ENCODE measurements at regions not wholly inside any gene's neighbourhood (a gene's known extent, or its start where the extent isn't known, plus 50 kb on each side); places are given as distances from the start of the nearest gene placed in this dataset.
"Not testable (repeated sequence)": the region's sequence is repeated elsewhere in the genome, so short reads cannot be mapped to it uniquely, and the experiment has no call there.

DNA sequence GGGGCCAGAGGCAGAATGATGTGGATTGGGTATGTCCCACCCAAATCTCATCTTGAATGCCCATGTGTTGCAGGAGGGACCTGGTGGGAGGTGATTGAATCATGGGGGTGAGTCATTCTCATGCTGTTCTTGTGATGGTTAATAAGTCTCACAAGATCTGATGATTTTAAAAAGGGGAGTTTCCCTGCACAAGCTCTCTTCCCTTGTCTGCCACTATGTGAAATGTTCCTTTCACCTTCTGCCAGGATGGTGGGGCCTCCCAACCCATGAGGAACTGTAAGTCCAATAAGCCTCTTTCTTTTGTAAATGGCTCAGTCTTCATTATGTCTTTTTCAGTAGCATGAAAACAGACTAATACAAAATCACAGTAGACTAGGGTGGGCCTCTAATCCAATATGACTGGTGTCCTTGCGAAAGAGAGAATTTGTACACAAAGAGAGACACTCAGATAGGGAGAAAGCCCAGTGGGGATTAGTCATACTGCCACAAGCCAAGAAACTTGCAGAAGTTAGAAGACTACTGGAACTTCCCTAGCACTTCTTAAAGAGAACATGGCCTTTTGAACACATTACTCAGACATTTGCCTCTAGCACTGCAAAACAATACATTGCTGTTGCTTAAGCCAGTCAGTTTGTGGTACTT, 68.4 kb downstream of the ANXA1 start:
- peak; percentile 49 to 51 for DNase-seq

DNA sequence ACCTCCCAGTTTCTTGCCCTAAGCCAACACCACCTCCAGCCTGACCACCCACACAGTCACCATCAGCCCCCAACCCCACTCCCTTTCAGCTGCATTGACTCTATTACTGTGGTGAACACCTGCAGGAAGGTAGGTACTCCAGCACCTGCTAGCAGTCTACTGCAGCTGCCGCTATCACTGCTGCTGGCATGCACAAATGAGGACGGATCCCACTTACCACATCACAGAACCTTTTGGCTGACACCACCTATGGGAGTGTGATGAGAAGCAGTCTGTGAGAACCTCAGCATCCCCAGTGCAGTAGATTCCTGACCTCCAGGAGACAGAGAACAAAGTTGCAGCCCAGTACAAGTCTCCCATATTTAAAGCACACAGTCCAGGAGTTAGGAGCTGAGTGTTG, 71.9 kb downstream of the ANXA1 start:
- DNase-seq = no peak

DNA sequence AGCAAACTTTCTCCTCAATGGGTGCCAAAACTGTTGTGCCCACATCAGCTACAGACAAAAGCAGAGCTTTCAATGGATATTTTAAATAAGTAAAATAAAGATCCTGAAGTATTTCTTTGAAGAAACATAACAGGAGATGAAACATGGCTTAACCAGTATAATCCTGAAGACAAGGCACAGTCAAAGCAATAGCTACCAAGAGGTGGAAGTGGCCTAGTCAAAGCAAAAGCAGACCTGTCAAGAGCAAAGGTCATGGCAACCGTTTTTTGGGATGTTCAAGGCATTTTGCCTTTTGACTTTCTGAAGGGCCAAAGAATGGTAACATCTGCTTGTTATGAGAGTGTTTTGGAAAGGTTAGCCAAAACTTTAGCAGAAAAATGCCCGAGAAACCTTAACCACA, 77.9 kb downstream of the ANXA1 start:
- no peak for DNase-seq

DNA sequence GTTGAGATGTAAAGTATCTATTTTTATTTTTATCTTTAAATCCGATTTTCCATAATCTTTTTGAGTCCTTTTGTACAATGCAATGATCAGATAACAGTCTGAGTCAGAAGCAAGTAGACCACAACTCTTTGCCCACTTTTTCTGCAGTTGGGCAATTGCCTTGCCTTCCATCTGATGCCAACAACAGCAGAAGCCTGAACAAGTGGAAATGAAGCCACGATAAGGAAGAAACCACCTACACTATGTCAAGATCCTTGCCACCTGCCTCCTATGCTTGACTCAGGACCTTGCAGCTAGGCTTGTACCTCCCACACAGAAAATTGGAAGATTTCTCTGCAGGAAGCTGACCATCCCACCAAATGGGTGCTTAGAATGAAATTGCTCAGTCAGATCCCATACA, 78.6 kb downstream of the ANXA1 start:
- no peak for DNase-seq

DNA sequence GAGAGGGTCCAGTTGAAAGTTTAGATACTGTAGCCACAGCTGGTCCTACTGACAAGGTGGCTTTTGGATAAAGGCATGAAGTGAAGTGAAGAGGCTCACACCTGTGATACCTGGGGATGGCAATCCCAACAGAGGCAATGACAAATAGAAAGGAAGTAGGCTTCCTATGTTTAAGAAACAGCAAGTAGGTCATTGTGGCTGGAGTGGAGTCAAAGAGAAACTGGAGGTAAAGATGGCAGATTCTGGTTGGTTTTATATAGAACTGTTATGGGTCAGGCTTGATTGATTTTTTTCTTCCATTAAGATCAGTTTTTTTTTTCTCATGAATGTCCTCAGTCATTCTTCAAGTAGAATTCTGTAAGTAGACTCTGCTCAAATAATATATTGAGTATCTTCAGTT, 79.5 kb downstream of the ANXA1 start:
- DNase-seq = no peak

DNA sequence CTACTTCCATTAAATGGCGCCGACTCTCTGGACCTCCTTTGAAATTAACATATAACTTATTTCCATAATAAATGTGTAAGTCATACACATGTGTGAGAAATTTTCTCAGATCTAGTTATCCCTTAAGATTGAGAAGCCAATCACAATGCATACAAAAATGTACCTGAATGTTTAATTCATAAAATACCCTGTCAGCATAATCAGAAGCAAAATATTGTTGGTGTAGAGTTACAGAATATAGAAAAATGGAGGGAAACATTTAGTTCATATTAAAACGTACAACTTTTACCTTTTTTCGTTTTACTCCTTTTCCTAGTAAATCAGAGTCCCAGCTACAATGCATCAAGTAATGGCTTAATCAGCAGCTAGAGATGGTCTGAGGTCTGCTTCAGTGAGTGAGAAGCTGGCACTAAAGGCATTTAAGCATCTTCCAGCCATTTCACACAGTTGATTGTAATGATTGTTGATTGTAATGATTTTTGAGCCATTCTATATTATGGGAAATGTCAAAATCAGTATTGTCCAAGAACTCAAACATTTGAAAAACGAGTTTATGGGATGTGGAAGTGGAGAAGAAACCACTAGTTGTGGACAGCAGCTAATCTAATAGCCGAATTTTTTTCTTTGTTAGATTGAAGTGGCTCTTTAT, 81.8 kb downstream of the ANXA1 start:
- DNase-seq = no peak

DNA sequence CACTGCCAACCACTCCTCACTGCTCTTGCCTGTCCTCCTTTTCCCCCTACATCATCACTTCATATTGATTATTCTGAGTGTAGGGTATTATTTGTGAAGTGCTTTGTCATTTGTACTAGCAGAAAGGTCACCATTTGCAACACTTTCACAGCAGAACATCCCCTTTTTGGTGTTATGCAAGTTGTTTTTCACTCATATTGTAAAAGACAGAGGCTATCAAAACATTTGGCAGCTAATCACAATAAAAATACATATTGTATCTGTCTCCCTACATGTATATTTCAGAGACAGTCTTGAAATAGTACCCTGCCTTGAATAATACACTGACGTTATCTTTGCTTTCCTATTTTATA, 82.3 kb downstream of the ANXA1 start:
- no peak for DNase-seq

DNA sequence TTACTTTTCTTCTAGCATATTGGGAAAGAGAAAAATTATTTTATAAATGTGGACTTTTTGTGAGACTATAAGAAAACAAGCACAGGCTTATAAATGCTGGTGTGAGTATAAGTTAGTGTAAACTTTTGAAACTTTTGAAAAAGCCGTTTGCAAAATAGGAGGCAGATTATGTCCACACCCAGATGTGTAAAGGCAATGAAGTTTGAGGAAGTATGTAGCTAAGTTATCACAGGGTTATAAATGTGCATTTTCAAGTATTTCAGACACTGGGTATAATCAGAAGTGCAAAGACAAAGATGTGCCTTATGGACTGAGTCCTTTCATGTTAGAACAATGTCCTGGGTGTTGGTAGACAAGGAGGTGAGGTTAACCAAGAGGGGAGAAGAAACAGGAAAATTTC, 85.5 kb downstream of the ANXA1 start:
- DNase-seq = no peak

DNA sequence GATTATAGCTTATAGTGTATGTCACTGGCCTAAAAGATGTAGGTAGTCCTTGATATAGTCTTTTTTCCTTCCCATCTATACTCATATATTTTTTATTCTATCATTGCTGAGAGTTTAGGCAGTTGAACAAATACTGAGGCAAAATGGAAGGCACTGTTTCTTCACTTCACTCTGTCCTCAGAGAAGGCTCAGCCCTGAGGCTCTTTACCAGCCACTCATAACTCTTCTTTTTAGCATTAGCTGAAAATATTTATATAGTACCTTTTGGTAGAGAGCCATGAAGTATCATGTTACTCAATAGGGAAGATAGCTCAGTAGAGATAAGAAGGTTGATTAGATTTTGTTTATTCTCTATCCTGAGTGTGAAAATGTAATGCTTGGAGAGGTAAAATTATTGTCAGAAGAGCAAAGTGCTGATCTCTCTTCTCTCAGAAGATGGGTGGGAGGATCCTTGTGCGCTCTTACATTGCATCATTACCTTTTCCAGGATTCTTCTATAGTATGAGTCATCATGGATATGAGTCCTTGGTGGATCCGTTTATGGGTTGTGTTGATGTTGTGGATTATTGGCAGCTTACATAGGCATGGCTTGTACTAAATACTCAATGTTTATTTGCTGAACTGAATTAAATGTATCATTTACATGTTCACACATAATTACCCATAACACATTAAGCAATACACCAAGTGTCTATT, 88.1 kb downstream of the ANXA1 start:
- DNase-seq = no peak

DNA sequence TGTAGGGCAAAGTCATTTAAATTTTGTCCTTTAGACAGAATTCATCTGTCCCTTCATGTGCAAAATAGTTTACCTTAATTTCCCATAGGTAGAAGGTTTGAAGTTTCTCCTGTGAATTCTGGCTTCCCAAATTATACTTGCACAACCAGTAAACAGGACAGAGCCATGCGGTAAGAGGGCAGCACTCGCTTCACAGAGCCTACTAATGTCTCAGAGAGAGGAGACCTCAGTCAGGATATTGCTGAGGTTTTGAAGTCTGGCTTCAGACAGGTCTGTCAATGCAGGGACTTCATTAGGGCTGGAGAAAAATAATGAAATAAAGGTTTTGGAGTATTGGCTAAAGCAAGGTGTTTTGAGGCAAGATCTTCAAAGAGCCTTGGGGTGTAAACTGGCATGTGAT, 91.4 kb downstream of the ANXA1 start:
- DNase-seq = no peak

DNA sequence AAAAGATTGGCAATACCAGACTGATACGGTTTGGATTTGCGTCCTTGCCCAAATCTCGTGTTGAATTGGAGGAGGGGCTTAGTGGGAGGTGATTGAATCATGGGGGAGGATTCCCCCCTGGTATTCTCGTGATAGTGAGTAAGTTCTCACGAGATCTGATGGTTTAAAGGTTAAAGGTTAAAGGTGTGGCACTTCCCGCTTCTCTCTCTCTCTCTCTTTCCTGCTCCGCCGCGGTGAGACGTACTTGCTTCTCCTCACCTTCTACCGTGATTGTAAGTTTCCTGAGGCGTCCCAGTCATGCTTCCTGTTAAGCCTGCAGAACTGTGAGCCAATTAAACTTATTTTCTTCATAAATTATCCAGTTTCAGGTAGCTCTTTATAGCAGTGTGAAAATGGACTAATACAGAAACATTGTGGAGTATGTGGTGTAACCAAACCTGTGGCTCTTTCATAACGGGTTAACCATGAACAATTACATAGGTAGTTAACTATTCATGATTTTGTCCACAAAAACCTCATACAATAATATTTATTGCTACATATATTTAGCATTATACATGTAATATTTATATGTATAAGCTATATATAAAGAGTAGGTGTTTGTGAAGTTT, 107.5 kb downstream of the ANXA1 start:
- no peak for DNase-seq

DNA sequence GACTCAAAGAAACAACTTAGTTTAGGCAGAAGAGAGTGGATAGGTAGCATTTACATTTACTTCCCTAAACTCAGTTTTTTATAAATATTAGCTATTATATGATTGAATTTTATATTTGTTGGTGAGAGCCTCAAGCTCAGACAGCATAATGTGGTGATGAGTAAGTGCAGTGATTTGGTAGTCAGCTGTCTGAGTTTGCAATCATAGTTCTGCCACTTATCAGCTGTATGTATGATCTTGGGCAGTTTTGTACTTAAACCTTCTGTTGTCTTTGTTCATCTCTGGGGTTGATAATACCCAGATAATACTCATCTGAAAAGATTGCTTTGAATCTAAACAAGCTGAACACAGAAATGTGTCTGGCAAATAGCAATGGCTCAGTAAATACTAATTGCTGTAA, 108.8 kb downstream of the ANXA1 start:
- DNase-seq = no peak

DNA sequence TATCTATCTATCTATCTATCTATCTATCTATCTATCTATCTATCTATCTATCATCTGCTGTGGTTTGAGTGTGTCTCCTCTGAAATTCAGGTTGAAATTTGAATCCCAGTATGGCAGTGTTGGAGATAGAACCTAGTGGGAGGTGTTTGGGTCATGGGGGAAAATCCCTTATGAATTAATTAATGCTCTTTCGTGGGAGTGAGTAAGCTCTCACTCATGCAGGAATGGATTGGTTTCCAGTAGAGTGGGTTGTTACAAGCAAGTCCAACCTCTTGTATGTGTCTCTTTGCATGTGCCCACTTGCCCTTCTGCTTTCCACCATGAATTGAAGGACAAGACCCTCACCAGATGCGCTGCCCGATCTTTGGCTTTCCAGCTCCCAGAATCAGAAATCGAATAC, 113.0 kb downstream of the ANXA1 start:
- no peak for DNase-seq

DNA sequence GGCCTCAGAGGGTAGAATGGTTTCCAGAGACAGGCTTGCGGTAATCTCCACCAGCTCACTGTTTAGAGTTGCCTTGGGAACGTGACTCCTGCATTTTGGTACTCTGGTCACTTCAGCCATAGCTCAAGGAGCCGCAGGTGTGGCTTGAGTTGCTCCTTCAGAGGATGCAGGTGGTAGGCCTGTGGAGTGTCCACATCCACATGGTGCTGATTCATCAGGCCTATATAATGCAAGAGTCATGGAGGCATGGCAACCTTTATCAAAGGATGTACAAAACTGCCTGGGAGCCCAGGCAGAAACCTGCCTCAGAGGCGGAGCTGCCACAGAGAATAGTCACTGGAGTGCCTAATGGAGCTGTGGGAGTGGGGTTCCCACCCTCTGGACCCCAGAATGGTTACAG, 114.2 kb downstream of the ANXA1 start:
- DNase-seq = no peak

DNA sequence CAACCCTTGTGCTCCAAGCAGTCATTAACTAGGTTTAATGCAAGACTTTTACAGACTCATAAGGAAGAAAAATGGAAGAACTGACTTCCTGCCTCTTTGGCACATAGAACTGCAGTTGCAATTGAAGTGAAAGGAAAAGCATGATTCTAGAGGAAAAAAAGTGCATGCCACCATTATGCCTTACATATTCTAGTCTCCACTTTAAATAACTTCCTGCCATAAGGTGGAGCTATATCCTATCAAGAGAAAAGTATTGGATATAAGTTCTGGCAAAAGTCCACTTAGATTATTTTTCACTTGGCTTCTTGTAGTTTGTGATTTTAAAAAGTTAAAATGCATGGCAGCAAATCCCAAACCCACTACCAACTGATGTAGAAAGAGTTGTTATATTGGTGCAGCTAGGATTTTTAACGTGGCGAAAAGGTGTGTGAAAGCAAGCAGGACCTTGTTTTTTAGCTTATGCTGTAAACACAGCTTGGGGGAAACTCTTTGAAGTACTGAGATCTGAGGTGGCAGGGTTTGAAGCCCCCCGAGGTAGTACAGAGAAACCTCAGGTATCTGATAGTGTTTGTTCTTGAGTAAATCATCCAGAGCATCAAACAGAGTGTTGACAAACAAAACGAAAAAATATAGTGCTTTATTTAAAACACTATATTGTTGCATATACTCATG, 117.9 kb downstream of the ANXA1 start:
- no peak for DNase-seq

DNA sequence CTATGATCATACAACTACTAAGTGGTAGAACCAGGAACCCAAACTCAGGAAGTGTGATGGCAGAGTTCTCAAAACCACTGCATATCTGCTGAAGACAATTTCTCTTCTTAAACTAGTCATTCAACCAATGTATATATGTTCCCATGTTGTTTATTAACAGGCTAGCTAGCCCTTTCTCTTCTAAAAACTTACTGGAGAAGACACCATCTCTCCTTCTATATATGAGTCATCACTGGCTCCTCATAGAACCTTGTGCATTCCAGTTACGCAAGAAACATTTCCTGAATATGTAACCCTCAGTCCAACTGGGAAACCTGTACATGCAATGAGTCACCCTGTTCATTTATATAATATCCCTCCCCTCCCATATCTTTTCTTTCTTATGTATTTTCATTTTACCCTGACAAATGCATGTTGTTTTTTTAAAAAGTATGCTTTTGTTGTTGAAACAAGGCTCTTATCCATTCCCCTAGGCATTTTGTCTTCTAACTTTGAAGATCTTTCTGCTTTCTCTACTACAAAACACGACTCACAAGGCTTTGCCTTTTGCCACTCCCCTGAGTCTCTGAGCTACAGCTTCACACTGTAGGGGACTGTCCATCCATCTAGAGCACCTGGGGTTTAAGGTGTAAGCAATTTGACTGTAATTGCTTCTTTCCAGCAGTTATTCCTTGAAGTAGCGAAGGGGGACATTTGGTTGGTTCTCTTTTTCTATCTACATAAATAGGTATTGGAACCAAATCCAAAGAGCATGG, 119.5 kb downstream of the ANXA1 start:
- no peak for DNase-seq

DNA sequence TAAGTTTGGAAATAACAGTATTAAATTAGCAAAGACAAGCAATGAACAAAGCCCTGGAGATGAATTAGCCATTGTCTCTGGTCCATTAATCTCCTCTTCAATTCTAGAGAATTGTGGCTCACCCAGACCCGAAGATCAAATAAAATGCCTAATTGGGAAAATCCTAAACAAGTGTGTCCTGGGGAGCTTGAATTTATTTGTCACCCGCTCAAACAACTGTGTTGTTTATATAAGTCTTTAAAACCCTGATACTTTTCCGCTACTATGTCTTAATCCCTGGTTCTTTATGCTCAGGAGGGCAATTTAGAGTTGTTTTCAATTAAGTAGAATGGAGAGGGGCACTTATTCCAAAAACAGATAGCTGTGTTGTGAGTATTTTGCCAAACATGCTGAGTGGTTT, 128.4 kb downstream of the ANXA1 start:
- DNase-seq = no peak

DNA sequence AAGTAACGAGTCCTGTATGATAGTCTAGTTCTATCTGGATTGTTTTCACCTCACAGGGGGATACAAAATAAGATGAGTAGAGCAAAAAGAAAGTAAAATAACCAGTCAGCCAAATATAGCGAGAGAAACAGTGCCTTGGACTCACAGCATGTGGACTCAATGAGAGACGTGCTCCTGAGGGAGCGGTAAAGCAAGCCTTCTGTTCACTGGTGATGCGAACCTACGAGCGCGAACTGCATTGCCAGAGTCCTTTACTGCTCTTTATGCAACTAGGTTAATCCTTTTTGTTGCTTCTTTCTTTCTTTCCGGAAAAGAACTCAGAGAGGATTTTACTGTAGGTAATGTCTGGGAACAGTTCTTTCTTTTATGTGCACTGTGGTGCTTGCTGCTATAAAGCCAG, 132.7 kb downstream of the ANXA1 start:
- no peak for DNase-seq

DNA sequence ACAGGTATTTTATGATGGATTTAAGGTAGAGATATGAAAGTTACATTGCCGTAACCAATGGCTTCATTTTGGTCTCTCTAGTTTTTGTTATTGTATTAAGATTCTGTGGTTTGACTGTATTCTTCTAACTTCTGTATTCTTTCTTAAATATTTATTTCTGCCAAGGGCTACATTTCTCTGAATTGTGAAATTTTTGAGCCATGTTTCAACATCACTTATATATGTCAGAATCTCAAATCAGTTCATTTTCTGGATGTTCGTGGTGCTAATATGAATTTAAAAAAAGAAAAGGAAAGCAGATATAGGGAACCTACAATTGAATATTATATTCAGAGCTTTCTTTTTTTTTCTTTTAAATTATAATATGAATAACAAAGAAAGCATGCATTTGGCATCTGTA, 142.7 kb downstream of the ANXA1 start:
- DNase-seq = no peak

DNA sequence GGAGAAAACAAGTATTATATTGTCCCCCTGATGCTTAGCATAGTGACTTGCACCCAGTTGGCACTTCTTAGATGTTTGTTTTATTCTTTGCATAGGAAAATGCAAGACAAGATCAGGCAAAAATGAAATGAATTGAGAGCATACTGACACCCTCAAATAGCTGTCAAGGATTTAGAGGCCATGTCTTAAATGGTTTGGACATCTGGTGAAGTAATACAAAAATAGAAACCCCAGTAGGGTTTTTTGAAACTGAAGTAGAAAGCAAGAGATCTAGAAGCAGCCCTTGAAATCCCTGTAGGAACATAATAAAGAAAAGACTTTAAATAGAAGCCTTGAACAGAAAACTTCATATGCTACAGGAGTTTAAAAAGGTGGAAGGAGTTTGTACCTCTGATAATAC, 174.3 kb downstream of the ANXA1 start:
- DNase-seq = no peak

DNA sequence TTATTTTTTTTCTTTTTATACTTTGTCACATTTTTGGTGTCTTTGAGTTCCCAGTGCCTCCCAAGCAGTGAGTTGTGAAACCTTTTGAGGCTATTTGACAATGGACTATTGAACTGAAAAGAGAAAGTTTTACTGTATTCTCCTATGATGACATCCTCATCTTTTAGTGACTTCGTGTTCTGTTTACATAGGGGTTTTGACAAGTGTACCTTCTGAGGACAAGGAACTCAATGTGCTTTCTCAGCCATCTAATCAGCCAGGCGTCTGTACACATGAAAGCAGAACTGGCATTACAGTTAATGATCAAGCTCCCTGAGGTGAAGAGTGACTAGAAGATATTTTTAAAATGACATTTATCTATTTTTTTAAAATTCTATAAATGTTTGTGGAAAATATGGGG, 175.5 kb downstream of the ANXA1 start:
- no peak for DNase-seq

DNA sequence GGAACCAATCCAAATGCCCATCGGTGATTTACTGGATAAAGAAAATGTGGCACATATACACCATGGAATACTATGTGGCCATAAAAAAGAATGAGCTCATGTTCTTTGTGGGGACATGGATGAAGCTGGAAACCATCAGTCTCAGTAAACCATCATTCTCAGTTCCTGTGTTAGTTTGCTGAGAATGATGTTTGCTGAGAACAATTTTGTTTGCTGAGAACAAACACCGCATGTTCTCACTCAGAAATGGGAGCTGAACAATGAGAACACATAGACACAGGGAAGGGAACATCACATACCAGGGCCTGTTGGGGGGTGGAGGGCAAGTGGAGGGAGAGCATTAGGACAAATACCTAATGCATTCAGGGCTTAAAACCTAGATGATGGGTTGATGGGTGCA, 185.5 kb downstream of the ANXA1 start:
- not testable (repeated sequence) for DNase-seq

DNA sequence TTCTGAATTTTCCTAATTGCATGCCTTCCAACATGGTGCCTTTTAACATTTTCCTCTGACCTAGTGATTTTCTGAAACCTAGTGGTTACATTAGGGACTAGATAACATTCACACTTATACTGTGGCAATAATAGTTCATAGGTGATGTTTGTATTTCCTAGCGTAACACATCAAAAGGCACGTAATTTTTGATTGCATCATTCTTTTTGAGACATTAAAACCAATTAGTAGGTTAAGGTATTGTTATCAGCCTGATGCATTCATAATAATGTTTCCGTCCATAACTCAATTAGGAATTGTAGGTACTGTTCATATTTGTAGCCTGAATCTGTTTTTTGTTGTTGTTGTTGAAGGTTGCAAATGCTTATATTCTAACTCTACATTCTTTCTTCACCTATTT, 192.4 kb downstream of the ANXA1 start:
- DNase-seq = no peak
